ENCODE measurements at regions not wholly inside any gene's neighbourhood (a gene's known extent, or its start where the extent isn't known, plus 50 kb on each side); places are given as distances from the start of the nearest gene placed in this dataset.

DNA sequence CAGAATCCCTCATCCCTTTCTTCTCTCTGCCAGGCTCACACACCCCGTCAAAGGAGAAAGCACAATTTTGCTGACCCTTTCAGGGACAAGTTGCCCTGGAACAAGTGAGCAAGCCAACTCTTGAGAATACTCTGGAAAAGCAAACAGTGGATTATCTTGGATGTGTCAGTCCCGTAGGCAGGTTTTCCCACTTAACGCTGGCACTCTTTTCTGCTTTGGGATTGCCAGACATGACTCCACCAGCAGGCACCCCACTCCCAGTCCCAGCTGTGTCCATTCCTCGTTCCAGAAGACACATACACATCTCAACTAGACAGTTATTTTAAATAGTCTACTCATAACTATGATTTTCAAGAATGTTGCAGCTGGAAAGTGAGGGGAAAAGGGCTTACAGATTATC, 145.5 kb upstream of the CDKN3 start:
- Histone ChIP-seq H3K9me3 (0 out of 2 replicates have a peak, but pooled peaks cover 7% of the 10 kb centered on the region), H3K36me3 (ENCODE audit: control insufficient read depth, insufficient read depth, low read length) (no peaks in the 10 kb centered on the region), H3K4me3 (ENCODE audit: low read depth, low read length) (no peak overlapping the region), H3K27me3 (replicated peaks; ENCODE audit: control insufficient read depth, insufficient read depth, low read length) (no peaks in the 10 kb centered on the region), H3K4me1 (peaks cover 30% of the 10 kb centered on the region)
- Mint-ChIP-seq H3K9me3 (ENCODE audit: unreplicated experiment) (no peaks in the 10 kb centered on the region), H3K27ac (ENCODE audit: unreplicated experiment) (peak overlapping the region; percentile 93), H3K4me1 (ENCODE audit: low read depth, unreplicated experiment) (peaks cover 32% of the 10 kb centered on the region), H3K36me3 (ENCODE audit: insufficient read depth, unreplicated experiment) (no peaks in the 10 kb centered on the region), H3K4me3 (ENCODE audit: unreplicated experiment) (no peak overlapping the region), H3K27me3 (ENCODE audit: insufficient read depth, unreplicated experiment) (no peaks in the 10 kb centered on the region)
- no peak for DNase-seq
- CTCF ChIA-PET = interaction anchor here (1.1 to 1.6 kb wide), 3 partner anchors 36 to 87 kb away, joined by 3 to 19 read pairs (median 11); no protein-coding TSS in a partner anchor
- POLR2A ChIA-PET = interaction anchor here (1.4 to 1.6 kb wide), 2 partner anchors 103 to 294 kb away, joined by 3 to 5 read pairs; partner anchors contain the start of gene BMP4
- intact Hi-C loops (cut with micrococcal nuclease; ENCODE audit: unreplicated experiment) = no loop called here
- TF ChIP-seq, protein P1, sequence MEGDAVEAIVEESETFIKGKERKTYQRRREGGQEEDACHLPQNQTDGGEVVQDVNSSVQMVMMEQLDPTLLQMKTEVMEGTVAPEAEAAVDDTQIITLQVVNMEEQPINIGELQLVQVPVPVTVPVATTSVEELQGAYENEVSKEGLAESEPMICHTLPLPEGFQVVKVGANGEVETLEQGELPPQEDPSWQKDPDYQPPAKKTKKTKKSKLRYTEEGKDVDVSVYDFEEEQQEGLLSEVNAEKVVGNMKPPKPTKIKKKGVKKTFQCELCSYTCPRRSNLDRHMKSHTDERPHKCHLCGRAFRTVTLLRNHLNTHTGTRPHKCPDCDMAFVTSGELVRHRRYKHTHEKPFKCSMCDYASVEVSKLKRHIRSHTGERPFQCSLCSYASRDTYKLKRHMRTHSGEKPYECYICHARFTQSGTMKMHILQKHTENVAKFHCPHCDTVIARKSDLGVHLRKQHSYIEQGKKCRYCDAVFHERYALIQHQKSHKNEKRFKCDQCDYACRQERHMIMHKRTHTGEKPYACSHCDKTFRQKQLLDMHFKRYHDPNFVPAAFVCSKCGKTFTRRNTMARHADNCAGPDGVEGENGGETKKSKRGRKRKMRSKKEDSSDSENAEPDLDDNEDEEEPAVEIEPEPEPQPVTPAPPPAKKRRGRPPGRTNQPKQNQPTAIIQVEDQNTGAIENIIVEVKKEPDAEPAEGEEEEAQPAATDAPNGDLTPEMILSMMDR (IDR thresholded peaks at IDR 0.05; ENCODE audit: insufficient read depth in 1 of 2, low read depth in 1 of 2, low read length in 1 of 2, severe bottlenecking in 1 of 2, unreplicated experiment in 1 of 2) = no peak
- BruUV-seq (replicated peaks) = no TSS peak

DNA sequence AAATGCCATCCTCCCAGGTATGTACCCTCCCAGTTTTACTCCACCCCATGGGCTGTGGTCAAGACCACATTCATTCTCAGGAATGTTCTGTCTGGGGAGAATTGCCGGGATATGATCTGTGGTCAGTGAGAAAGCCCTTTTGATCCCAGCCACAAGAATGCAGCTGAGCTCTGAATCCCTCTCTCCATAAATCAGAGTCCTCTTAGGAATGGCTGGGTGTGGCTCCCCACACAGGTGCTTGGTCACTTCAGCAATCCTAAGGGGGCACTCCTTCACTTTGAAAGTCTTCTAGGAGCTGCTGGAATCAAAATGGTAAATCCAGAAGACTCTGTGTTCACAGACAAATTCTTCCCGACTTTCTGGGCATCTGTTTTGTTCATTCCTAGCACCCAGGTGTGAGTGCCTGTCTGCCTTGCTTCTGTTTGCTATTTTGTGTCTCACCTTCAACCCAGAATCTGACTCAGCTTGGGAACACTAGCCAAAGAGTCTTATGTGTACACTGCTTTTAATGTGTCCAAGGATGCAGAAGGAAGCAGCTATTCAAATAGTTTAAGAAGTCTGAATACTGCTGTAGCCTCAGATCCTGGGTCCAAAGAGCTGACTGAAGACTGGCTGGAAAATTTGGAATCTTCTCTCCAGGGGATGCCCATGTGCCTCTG, 144.6 kb upstream of the CDKN3 start:
- Mint-ChIP-seq H3K4me1 (ENCODE audit: low read depth, unreplicated experiment) (peaks cover 28% of the 10 kb centered on the region), H3K27me3 (ENCODE audit: insufficient read depth, unreplicated experiment) (no peaks in the 10 kb centered on the region), H3K27ac (ENCODE audit: unreplicated experiment) (peak overlapping the region; percentile 93), H3K4me3 (ENCODE audit: unreplicated experiment) (peak overlapping the region; percentile 5), H3K9me3 (ENCODE audit: unreplicated experiment) (no peaks in the 10 kb centered on the region), H3K36me3 (ENCODE audit: insufficient read depth, unreplicated experiment) (no peaks in the 10 kb centered on the region)
- CTCF ChIA-PET = interaction anchor here (1.1 to 1.6 kb wide), 3 partner anchors 37 to 86 kb away, joined by 3 to 19 read pairs (median 11); no protein-coding TSS in a partner anchor
- TF ChIP-seq, protein P1 (IDR thresholded peaks at IDR 0.05; ENCODE audit: insufficient read depth in 1 of 2, low read depth in 1 of 2, low read length in 1 of 2, severe bottlenecking in 1 of 2, unreplicated experiment in 1 of 2) = peak in 1 of 2 experiments; percentile 12
- peak; percentile 76 to 87 for DNase-seq
- Histone ChIP-seq H3K4me1 (peaks cover 30% of the 10 kb centered on the region), H3K36me3 (ENCODE audit: control insufficient read depth, insufficient read depth, low read length) (no peaks in the 10 kb centered on the region), H3K9me3 (0 out of 2 replicates have a peak, but pooled peaks cover 7% of the 10 kb centered on the region), H3K4me3 (ENCODE audit: low read depth, low read length) (no peak overlapping the region), H3K27me3 (replicated peaks; ENCODE audit: control insufficient read depth, insufficient read depth, low read length) (no peaks in the 10 kb centered on the region)
- BruUV-seq (replicated peaks) = no TSS peak
- intact Hi-C loops (cut with micrococcal nuclease; ENCODE audit: unreplicated experiment) = loop anchor here (1.0 kb wide), 1 partner anchor 77 kb away; no protein-coding TSS in a partner anchor
- POLR2A ChIA-PET = interaction anchor here (1.4 to 1.6 kb wide), 2 partner anchors 102 to 295 kb away, joined by 3 to 5 read pairs; partner anchors contain the start of gene BMP4

DNA sequence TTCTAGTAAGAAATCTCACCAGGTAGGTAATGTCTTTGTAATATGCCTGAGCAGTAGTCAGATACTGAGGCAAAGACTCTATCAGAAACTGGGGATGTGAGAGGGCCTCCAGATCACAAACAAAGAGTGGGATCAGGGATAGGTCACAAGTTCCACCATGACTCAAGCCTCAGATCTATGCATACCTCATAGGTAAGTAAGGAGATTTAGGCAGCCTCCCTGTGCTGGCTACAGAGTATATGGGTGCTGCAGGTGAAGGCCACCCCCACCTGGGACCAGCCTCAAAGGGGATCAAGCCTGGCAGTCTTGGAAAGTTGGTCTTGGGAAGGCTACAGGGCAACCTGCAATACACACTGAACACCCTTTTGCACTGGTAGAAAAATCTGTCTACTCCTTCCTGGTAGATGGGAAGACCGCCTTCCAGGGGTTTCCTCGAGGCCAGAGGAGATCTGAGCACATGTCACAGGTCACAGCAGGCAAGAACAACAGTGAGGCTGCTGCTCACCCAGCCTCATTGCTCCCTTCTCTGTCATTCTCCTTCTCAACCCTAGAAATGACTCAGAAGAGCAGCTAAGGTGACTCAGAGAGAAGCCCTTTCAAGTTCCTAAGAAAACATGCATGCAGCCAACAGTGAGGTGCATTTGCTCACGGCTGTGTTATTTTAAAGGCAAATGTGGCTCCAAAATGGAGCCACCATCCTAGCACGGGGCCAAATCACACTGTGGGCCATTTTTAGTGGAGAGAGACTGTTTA, 143.4 kb upstream of the CDKN3 start:
- H3K27ac Mint-ChIP-seq (ENCODE audit: unreplicated experiment) = peak overlapping the region; percentile 93
- intact Hi-C loops (cut with micrococcal nuclease; ENCODE audit: unreplicated experiment) = no loop called here
- POLR2A ChIA-PET = no interaction called here
- Histone ChIP-seq H3K36me3 (ENCODE audit: control insufficient read depth, insufficient read depth, low read length) (no peaks in the 10 kb centered on the region), H3K4me3 (ENCODE audit: low read depth, low read length) (no peak overlapping the region), H3K9me3 (0 out of 2 replicates have a peak, but pooled peaks cover 7% of the 10 kb centered on the region), H3K27me3 (replicated peaks; ENCODE audit: control insufficient read depth, insufficient read depth, low read length) (no peaks in the 10 kb centered on the region), H3K4me1 (peaks cover 36% of the 10 kb centered on the region)
- H3K4me1 Mint-ChIP-seq (ENCODE audit: low read depth, unreplicated experiment) = peaks cover 32% of the 10 kb centered on the region
- H3K36me3 Mint-ChIP-seq (ENCODE audit: insufficient read depth, unreplicated experiment) = no peaks in the 10 kb centered on the region
- no peak overlapping the region for H3K4me3 Mint-ChIP-seq (ENCODE audit: unreplicated experiment)
- no peaks in the 10 kb centered on the region for H3K9me3 Mint-ChIP-seq (ENCODE audit: unreplicated experiment)
- CTCF ChIA-PET = interaction anchor here (1.3 to 1.6 kb wide), 2 partner anchors 76 to 85 kb away, joined by 3 to 11 read pairs; no protein-coding TSS in a partner anchor
- no peaks in the 10 kb centered on the region for H3K27me3 Mint-ChIP-seq (ENCODE audit: insufficient read depth, unreplicated experiment)
- TF ChIP-seq, protein P1 (IDR thresholded peaks at IDR 0.05; ENCODE audit: insufficient read depth in 1 of 2, low read depth in 1 of 2, low read length in 1 of 2, severe bottlenecking in 1 of 2, unreplicated experiment in 1 of 2) = no peak
- BruUV-seq (replicated peaks) = no TSS peak
- DNase-seq = no peak

All from Caco-2 (cell line).